K562 (cell line): ENCODE measurements at regions not wholly inside any gene's neighbourhood (a gene's known extent, or its start where the extent isn't known, plus 50 kb on each side); places are given as distances from the start of the nearest gene placed in this dataset.
A peak's percentile ranks its signal among the peaks of the same experiment; 100 is the strongest.

ENCODE experiments used
- CXXC5 ChIP-seq: fragments of 250-450 bp; sonication (Bioruptor Pico); IDR thresholded peaks from 2 replicates; pipeline ENCODE4 v1.8.0; 2022; ENCODE audit warnings: inconsistent platforms, mild to moderate bottlenecking, moderate library complexity
- DMBX1 ChIP-seq: fragments of 250-450 bp; sonication (Bioruptor Pico); IDR thresholded peaks from 2 replicates; pipeline ENCODE4 v1.8.0; 2022; ENCODE audit warnings: inconsistent platforms, mild to moderate bottlenecking, moderate library complexity, borderline replicate concordance
- ETV1 ChIP-seq: fragments of 450-650 bp; conservative IDR thresholded peaks from 2 replicates; pipeline ENCODE4 v1.6.1; 2016; ENCODE audit warnings: missing genetic modification characterization, control low read depth, low read depth, missing compliant biosample characterization
- EZH2 ChIP-seq: IDR thresholded peaks from 2 replicates; pipeline ENCODE4 v1.6.1; 2012; ENCODE audit warnings: low read depth, mild to moderate bottlenecking, inconsistent platforms, low read length, borderline replicate concordance
- HDAC3 ChIP-seq: fragments of 450-650 bp; IDR thresholded peaks from 2 replicates; pipeline ENCODE4 v1.6.1; 2018; ENCODE audit warnings: borderline replicate concordance, mild to moderate bottlenecking, moderate library complexity; ENCODE audit not compliant: partially characterized antibody
- HDGF ChIP-seq: fragments of 450-650 bp; IDR thresholded peaks from 2 replicates; pipeline ENCODE4 v1.6.1; 2016
- HMBOX1 ChIP-seq: sonication (generic); IDR thresholded peaks from 2 replicates; pipeline ENCODE4 v1.6.1; 2016
- IRF1 ChIP-seq: sonication (generic); formaldehyde crosslinking; IDR thresholded peaks from 2 replicates; pipeline ENCODE4 v1.8.0; 2022; ENCODE audit warnings: missing genetic modification reagents, mild to moderate bottlenecking, borderline replicate concordance
- NR2C2 ChIP-seq, 2 experiments: fragments of 200-800 bp in 1 of 2; sonication (Bioruptor generic) in 1 of 2; sonication (generic) in 1 of 2; formaldehyde crosslinking in 1 of 2; IDR thresholded peaks; 2 replicates each; pipeline versions ENCODE4 v1.6.1 to v1.8.0; 2016 to 2022; ENCODE audit warnings: mild to moderate bottlenecking in 1 of 2, missing compliant biosample characterization in 1 of 2, missing genetic modification characterization in 1 of 2, missing genetic modification reagents in 1 of 2
- OTX1 ChIP-seq: fragments of 450-650 bp; formaldehyde crosslinking; IDR thresholded peaks from 2 replicates; pipeline ENCODE4 v1.4.0; 2022; ENCODE audit warnings: mild to moderate bottlenecking
- SMAD3 ChIP-seq: fragments of 450-650 bp; formaldehyde crosslinking; conservative IDR thresholded peaks from 2 replicates; pipeline ENCODE4 v1.4.0; 2020; ENCODE audit warnings: mild to moderate bottlenecking
- SOX6 ChIP-seq: fragments of 450-650 bp; IDR thresholded peaks from 2 replicates; pipeline ENCODE4 v1.6.1; 2014; ENCODE audit warnings: mild to moderate bottlenecking
- SP2 ChIP-seq: IDR thresholded peaks from 2 replicates; pipeline ENCODE4 v1.6.1; 2011; ENCODE audit warnings: mild to moderate bottlenecking, low read depth, low read length, moderate library complexity; ENCODE audit not compliant: poor library complexity, severe bottlenecking; ENCODE audit errors: extremely low read depth
- TCFL5 ChIP-seq: fragments of 250-450 bp; sonication (Bioruptor Pico); conservative IDR thresholded peaks from 2 replicates; pipeline ENCODE4 v1.6.1; 2021; ENCODE audit warnings: mild to moderate bottlenecking, moderate library complexity, matching md5 sums
- ZNF395 ChIP-seq: fragments of 200-800 bp; sonication (Bioruptor generic); IDR thresholded peaks from 2 replicates; pipeline ENCODE4 v1.6.1; 2017; ENCODE audit warnings: missing genetic modification characterization, missing compliant biosample characterization
- ZNF764 ChIP-seq: fragments of 250-450 bp; sonication (Bioruptor Pico); IDR thresholded peaks from 2 replicates; pipeline ENCODE4 v1.4.0; 2020; ENCODE audit warnings: low read depth, mild to moderate bottlenecking, moderate library complexity
- ZNF766 ChIP-seq: fragments of 200-800 bp; sonication (Bioruptor generic); conservative IDR thresholded peaks from 2 replicates; pipeline ENCODE4 v1.6.1; 2016; ENCODE audit warnings: missing genetic modification characterization, missing compliant biosample characterization
- ZNF780A ChIP-seq: fragments of 250-450 bp; sonication (Bioruptor Pico); IDR thresholded peaks from 2 replicates; pipeline ENCODE4 v1.5.0; 2021; ENCODE audit warnings: mild to moderate bottlenecking
- TF ChIP-seq, protein P1 (sequence below), 2 experiments: IDR thresholded peaks in 1 of 2; conservative IDR thresholded peaks in 1 of 2; 2 replicates each; pipeline ENCODE4 v1.6.1; 2016; ENCODE audit warnings: low read depth in 2 of 2, mild to moderate bottlenecking in 1 of 2, missing compliant biosample characterization in 1 of 2, missing genetic modification characterization in 1 of 2, moderate library complexity in 1 of 2

GRCh38 chr6:146912730-146913685 lies 291.2 kb upstream of the STXBP5 start (continued):
- TF ChIP-seq SMAD3 (CRISPR knock-in tag), result 0 out of 2 replicates have a peak, but pooled peaks have one; percentile 2
- peak; percentile 59 for TF ChIP-seq ZNF766 (CRISPR knock-in tag)
- no peak for TF ChIP-seq SP2
- TF ChIP-seq, protein P1, sequence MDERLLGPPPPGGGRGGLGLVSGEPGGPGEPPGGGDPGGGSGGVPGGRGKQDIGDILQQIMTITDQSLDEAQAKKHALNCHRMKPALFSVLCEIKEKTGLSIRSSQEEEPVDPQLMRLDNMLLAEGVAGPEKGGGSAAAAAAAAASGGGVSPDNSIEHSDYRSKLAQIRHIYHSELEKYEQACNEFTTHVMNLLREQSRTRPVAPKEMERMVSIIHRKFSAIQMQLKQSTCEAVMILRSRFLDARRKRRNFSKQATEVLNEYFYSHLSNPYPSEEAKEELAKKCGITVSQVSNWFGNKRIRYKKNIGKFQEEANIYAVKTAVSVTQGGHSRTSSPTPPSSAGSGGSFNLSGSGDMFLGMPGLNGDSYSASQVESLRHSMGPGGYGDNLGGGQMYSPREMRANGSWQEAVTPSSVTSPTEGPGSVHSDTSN (CRISPR knock-in tag; IDR thresholded peaks at IDR 0.05; ENCODE audit: low read depth), result no peak
- TF ChIP-seq, protein P1 (tag; conservative IDR thresholded peaks at IDR 0.05; ENCODE audit: low read depth), result peak; percentile 47; the same call in 1 of the 2 replicates
- TF ChIP-seq TCFL5 (CRISPR knock-in tag), result no peak; the same call in 1 of the 2 replicates
- no peak for TF ChIP-seq IRF1
- 0 out of 2 replicates have a peak, but pooled peaks have one; percentile 12 for TF ChIP-seq ETV1 (tag)
- TF ChIP-seq OTX1 (CRISPR knock-in tag), result 0 out of 2 replicates have a peak, but pooled peaks have one; percentile 15
- TF ChIP-seq HDAC3, result peak; percentile 10
- TF ChIP-seq EZH2, result no peak
- TF ChIP-seq NR2C2 (CRISPR knock-in tag; IDR thresholded peaks at IDR 0.05), result no peak
- TF ChIP-seq NR2C2 (tag; IDR thresholded peaks at IDR 0.05), result peak; percentile 49; the same call in 1 of the 2 replicates
- peak; percentile 42; the same call in 1 of the 2 replicates for TF ChIP-seq CXXC5
- TF ChIP-seq HDGF, result 0 out of 2 replicates have a peak, but pooled peaks have one; percentile 66
- peak; percentile 35; the same call in 1 of the 2 replicates for TF ChIP-seq HMBOX1
- no peak for TF ChIP-seq ZNF764 (CRISPR knock-in tag)
- peak; percentile 60 for TF ChIP-seq DMBX1
- TF ChIP-seq ZNF780A, result 0 out of 2 replicates have a peak, but pooled peaks have one; percentile 4
- no peak for TF ChIP-seq ZNF395 (CRISPR knock-in tag)
- TF ChIP-seq SOX6, result peak; percentile 62
